ENCODE measurements at regions not wholly inside any gene's neighbourhood (a gene's known extent, or its start where the extent isn't known, plus 50 kb on each side); places are given as distances from the start of the nearest gene placed in this dataset.

DNA sequence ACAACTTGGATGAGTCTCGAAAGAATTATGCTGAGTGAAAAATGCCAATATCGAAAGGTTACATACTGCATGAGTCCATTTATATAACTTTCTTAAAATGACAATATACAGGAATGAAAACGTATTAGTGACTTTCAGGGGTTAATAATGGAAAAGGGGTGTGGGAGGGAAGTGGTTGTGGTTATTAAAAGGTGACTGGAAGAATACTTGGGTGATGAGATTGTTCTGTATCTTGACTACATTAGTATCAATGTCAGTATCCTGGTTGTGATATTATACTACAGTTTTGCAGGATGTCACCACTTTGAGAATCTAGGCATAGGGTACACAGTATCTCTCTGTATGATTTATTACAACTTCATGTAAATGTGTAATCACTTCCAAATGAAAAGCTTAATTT lies 204.5 kb downstream of the DTHD1 start:
- no peaks in the 10 kb centered on the region for H3K79me2 ChIP-seq (replicated peaks; ENCODE audit: insufficient read depth, low read length)
- H4K20me1 ChIP-seq (ENCODE audit: insufficient read depth): no peaks in the 10 kb centered on the region
- no peaks in the 10 kb centered on the region for H3K9me2 ChIP-seq (ENCODE audit: insufficient read depth, low read length)
- no peak overlapping the region for H3K4me2 ChIP-seq (ENCODE audit: low read length)
- TF ChIP-seq RAD21 (conservative IDR thresholded peaks at IDR 0.05) (no peak), TAF1 (IDR thresholded peaks at IDR 0.05; ENCODE audit: low read depth) (no peak), POLR2AphosphoS5 (IDR thresholded peaks at IDR 0.05) (no peak), SMC3 (conservative IDR thresholded peaks at IDR 0.05; ENCODE audit: poor library complexity) (no peak), EZH2 (IDR thresholded peaks at IDR 0.05; ENCODE audit: borderline replicate concordance, insufficient read depth, low read length, poor library complexity, severe bottlenecking) (no peak), EP300 (conservative IDR thresholded peaks at IDR 0.05; ENCODE audit: poor library complexity, severe bottlenecking) (no peak)
- TF ChIP-seq, protein P1, sequence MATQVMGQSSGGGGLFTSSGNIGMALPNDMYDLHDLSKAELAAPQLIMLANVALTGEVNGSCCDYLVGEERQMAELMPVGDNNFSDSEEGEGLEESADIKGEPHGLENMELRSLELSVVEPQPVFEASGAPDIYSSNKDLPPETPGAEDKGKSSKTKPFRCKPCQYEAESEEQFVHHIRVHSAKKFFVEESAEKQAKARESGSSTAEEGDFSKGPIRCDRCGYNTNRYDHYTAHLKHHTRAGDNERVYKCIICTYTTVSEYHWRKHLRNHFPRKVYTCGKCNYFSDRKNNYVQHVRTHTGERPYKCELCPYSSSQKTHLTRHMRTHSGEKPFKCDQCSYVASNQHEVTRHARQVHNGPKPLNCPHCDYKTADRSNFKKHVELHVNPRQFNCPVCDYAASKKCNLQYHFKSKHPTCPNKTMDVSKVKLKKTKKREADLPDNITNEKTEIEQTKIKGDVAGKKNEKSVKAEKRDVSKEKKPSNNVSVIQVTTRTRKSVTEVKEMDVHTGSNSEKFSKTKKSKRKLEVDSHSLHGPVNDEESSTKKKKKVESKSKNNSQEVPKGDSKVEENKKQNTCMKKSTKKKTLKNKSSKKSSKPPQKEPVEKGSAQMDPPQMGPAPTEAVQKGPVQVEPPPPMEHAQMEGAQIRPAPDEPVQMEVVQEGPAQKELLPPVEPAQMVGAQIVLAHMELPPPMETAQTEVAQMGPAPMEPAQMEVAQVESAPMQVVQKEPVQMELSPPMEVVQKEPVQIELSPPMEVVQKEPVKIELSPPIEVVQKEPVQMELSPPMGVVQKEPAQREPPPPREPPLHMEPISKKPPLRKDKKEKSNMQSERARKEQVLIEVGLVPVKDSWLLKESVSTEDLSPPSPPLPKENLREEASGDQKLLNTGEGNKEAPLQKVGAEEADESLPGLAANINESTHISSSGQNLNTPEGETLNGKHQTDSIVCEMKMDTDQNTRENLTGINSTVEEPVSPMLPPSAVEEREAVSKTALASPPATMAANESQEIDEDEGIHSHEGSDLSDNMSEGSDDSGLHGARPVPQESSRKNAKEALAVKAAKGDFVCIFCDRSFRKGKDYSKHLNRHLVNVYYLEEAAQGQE (IDR thresholded peaks at IDR 0.05; ENCODE audit: borderline replicate concordance): no peak
- TF ChIP-seq, protein P2, sequence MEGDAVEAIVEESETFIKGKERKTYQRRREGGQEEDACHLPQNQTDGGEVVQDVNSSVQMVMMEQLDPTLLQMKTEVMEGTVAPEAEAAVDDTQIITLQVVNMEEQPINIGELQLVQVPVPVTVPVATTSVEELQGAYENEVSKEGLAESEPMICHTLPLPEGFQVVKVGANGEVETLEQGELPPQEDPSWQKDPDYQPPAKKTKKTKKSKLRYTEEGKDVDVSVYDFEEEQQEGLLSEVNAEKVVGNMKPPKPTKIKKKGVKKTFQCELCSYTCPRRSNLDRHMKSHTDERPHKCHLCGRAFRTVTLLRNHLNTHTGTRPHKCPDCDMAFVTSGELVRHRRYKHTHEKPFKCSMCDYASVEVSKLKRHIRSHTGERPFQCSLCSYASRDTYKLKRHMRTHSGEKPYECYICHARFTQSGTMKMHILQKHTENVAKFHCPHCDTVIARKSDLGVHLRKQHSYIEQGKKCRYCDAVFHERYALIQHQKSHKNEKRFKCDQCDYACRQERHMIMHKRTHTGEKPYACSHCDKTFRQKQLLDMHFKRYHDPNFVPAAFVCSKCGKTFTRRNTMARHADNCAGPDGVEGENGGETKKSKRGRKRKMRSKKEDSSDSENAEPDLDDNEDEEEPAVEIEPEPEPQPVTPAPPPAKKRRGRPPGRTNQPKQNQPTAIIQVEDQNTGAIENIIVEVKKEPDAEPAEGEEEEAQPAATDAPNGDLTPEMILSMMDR (IDR thresholded peaks at IDR 0.05; ENCODE audit: poor library complexity, severe bottlenecking): no peak
- no peak overlapping the region for H3K4me3 ChIP-seq (ENCODE audit: low read length)
- H3K9ac ChIP-seq (ENCODE audit: low read length): no peak overlapping the region
- H3F3A ChIP-seq (ENCODE audit: insufficient read depth, low read length, poor library complexity, severe bottlenecking): no peaks in the 10 kb centered on the region
- H3K27ac ChIP-seq (ENCODE audit: low read length): no peak overlapping the region
- H3K9me3 ChIP-seq (ENCODE audit: low read length): no peaks in the 10 kb centered on the region
- no peaks in the 10 kb centered on the region for H3K36me3 ChIP-seq (ENCODE audit: insufficient read depth, low read length)
- H2AFZ ChIP-seq (ENCODE audit: low read depth, low read length): no peak overlapping the region
- no peaks in the 10 kb centered on the region for H3K27me3 ChIP-seq (ENCODE audit: insufficient read depth, low read depth, low read length)

- TF ChIP-seq EZH2 (IDR thresholded peaks at IDR 0.05; ENCODE audit: borderline replicate concordance, insufficient read depth, low read length, poor library complexity, severe bottlenecking) (no peak), EP300 (conservative IDR thresholded peaks at IDR 0.05; ENCODE audit: poor library complexity, severe bottlenecking) (no peak), SMC3 (conservative IDR thresholded peaks at IDR 0.05; ENCODE audit: poor library complexity) (no peak)
- TF ChIP-seq, protein P1 (IDR thresholded peaks at IDR 0.05; ENCODE audit: borderline replicate concordance): no peak
Observed at GRCh38 chr4:36489798-36490197, 208.4 kb downstream of the DTHD1 start.

More at GRCh38 chr4:36489798-36490197, 208.4 kb downstream of the DTHD1 start:
- no peak overlapping the region for H3K27ac ChIP-seq (ENCODE audit: low read length)
- no peak overlapping the region for H3K4me2 ChIP-seq (ENCODE audit: low read length)
- H3K9me2 ChIP-seq (ENCODE audit: insufficient read depth, low read length): no peaks in the 10 kb centered on the region
- no peaks in the 10 kb centered on the region for H3K79me2 ChIP-seq (replicated peaks; ENCODE audit: insufficient read depth, low read length)
- no peaks in the 10 kb centered on the region for H3K27me3 ChIP-seq (ENCODE audit: insufficient read depth, low read depth, low read length)
- no peak overlapping the region for H2AFZ ChIP-seq (ENCODE audit: low read depth, low read length)
- no peak overlapping the region for H3K4me3 ChIP-seq (ENCODE audit: low read length)
- H3K9ac ChIP-seq (ENCODE audit: low read length): no peak overlapping the region
- no peaks in the 10 kb centered on the region for H3F3A ChIP-seq (ENCODE audit: insufficient read depth, low read length, poor library complexity, severe bottlenecking)
- no peaks in the 10 kb centered on the region for H3K9me3 ChIP-seq (ENCODE audit: low read length)
- H3K36me3 ChIP-seq (ENCODE audit: insufficient read depth, low read length): no peaks in the 10 kb centered on the region
- H4K20me1 ChIP-seq (ENCODE audit: insufficient read depth): no peaks in the 10 kb centered on the region

Measured in neural cell (in vitro differentiated cells).